Hindlimb muscle (tissue), 1 donor: ENCODE measurements at regions not wholly inside any gene's neighbourhood (a gene's known extent, or its start where the extent isn't known, plus 50 kb on each side); places are given as distances from the start of the nearest gene placed in this dataset.
"Not testable (repeated sequence)": the region's sequence is repeated elsewhere in the genome, so short reads cannot be mapped to it uniquely, and the experiment has no call there.

Experiments used
- DNase-seq: peaks from one replicate; pipeline ENCODE4 v3.0.0-alpha.2; 2013

- DNase-seq, result no peak
Observed at GRCh38 chr5:7096294-7096693, 299.6 kb upstream of the ADCY2 start.

DNA sequence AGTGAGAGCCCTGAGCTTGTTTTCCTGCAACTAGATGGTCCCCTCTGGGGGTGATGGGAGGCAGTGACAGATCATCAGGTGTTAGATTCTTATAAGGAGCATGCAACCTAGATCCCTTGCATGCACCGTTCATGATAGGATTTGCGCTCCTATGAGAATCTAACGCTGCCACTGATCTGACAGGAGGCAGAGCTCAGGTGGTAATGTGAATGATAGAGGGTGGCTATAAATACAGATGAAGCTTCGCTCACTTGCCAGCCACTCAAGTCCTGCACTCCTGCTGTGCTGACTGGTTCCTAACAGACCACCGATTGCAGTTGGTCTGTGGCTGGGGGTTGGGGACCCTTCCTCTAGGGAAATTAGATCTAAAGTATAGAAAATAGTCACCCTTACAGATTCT is 290.6 kb upstream of the ADCY2 start:
- DNase-seq, result no peak

GRCh38 chr5:7117961-7118360 is 278.0 kb upstream of the ADCY2 start:
- no peak for DNase-seq

DNA sequence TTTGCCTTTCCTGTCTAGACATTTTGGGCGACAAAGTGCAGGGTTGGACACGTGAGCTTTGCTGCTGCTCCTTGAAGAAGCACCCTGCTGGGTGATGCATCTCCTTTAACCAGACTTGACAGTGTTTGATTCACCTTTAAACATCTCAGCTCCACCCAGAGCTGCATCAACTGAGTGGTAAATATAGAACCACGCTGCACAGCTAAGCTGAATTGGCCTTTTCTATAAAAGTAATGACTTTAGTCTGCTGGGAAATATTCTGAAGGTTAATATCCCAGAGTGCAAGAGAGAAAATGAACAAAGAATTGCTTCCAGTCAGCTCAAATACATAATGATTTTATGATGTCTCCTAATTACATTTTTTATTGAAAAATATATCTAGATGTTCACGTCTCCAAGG is 264.3 kb upstream of the ADCY2 start:
- no peak for DNase-seq

GRCh38 chr5:7146886-7147285 is 249.1 kb upstream of the ADCY2 start:
- DNase-seq, result no peak

GRCh38 chr5:7157083-7157482 is 238.9 kb upstream of the ADCY2 start:
- no peak for DNase-seq

DNA sequence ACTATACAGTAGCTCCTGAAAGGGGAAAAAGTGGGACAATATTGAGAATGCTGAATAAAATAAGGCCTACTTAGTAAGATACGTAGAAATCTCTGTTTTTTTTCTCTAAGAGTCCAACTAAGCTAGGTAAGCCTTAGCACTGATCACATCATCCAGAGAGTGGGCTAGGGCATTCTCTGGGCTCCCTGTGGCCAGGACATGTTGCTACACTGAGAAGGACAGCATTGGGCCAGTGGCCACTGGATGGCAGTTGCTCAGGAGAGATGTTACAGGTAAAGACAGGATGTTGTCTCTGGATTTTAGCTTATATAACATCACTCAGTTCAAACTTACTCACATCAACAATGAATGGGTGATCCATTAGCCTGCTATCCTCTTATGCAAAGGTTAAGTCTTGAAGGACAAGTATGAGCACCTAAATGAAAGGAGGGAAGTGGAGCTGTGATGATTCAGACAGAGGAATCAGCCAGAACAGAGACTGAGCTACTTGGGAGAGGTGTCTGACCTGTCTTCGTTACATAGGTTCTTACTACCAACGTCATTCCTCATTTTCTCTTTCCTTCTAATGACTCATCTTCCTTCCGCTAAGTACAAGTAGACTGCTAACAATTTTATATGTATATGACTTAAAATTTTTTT is 226.6 kb upstream of the ADCY2 start:
- DNase-seq, result no peak

GRCh38 chr5:7170785-7171184 is 225.2 kb upstream of the ADCY2 start:
- DNase-seq, result not testable (repeated sequence)

GRCh38 chr5:7179364-7179763 is 216.6 kb upstream of the ADCY2 start:
- DNase-seq, result no peak

GRCh38 chr5:7181841-7182240 is 214.1 kb upstream of the ADCY2 start:
- no peak for DNase-seq

DNA sequence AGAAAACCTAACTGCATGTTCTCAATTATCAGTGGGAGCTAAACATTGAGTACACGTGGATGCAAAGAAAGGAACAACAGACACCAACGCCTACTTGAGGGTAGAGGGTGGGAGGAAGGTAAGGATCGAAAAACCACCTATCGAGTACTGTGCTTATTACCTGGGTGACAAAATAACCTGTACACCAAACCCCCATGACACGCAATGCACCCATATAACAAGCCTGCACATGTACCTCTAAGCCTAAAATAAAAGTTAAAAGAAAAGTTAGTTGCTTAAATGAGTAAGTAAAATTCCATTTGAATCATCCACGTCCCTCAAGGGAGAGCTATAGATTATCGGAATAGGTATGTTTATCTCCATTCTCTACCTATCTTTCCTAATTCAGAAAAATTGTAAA is 210.2 kb upstream of the ADCY2 start:
- DNase-seq, result no peak

DNA sequence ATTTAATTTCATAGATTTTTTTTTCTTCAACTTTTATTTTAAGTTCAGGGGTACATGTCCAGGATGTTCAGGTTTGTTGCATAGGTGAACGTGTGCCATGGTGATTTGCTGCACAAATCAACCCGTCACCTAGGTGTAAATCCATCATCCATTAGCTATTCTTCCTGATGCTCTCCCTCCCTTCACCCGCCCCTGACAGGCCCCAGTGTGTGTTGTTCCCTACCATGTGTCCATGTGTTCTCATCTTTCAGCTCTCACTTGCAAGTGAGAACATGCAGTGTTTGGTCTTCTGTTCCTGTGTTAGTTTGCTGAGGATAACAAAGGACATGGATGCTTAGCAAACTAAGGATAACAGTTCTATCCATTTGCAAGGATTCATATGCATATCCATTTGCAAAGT is 209.1 kb upstream of the ADCY2 start:
- DNase-seq, result no peak

- DNase-seq, result no peak
Observed at GRCh38 chr5:7190712-7191250, 205.2 kb upstream of the ADCY2 start.

DNA sequence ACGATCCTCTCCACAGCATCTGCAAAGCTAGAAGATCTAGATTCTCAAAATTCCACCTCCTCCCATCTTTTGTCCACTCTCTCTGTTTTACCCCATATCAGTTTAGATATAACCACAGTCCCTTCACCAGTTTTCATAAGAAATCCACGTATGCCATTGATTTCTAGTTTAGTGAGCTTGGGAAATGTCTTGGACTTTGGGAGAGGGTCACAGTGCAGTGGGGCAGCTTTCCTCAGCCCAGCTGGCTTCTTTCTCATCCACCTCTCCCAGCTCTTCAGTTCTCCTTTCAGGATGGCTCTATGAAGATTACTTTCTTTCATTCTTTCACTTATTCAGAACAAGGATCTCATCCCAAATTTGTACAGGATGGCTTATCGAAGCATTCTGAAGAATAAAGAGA is 203.9 kb upstream of the ADCY2 start:
- DNase-seq, result no peak

GRCh38 chr5:7202846-7203245 is 193.1 kb upstream of the ADCY2 start:
- DNase-seq, result no peak

- DNase-seq, result no peak
Observed at GRCh38 chr5:7207979-7208378, 188.0 kb upstream of the ADCY2 start.

DNA sequence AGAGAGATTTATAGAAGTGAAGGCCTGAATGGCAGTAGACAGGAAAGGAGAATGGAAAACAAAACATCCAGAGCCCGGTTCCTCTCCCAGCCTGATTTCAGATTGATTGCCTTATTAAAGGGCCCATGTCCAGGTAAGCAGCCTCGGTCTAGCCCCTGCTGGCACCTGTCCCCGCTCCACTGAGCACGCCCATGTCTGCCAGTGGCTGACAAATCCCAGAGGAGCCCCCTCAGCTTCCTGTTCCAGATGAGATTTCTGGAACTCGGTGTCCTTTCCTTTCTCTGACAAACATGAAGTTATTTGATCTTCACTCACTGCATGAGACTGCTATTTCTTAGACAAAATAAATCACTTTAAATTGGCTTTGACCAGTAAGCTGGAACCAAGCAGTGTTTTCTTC is 187.0 kb upstream of the ADCY2 start:
- peak; percentile 10 for DNase-seq

- DNase-seq, result peak; percentile 11
Observed at GRCh38 chr5:7209658-7210057, 186.3 kb upstream of the ADCY2 start.

DNA sequence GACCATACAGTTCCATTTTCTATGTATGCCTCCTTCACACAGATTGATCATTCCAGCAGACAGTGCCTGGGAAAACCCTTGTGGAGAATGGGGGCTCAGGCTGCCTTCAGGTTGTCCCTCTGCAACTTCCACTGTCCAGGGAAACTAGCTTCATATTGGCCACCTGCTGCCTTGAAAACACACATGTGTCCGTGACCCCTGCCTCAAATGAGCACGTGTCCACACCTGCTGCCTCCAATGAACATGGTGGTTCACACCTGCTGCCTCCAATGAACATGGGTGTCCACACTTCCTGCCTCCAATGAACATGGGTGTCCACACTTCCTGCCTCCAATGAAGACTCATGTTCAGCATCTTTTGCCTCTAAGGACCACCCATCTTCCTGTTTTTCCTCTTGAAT is 185.4 kb upstream of the ADCY2 start:
- no peak for DNase-seq

- DNase-seq, result no peak
Observed at GRCh38 chr5:7213525-7213924, 182.4 kb upstream of the ADCY2 start.

- no peak for DNase-seq
Observed at GRCh38 chr5:7214906-7215416, 181.0 kb upstream of the ADCY2 start.

- DNase-seq, result no peak
Observed at GRCh38 chr5:7218141-7218540, 177.8 kb upstream of the ADCY2 start.

DNA sequence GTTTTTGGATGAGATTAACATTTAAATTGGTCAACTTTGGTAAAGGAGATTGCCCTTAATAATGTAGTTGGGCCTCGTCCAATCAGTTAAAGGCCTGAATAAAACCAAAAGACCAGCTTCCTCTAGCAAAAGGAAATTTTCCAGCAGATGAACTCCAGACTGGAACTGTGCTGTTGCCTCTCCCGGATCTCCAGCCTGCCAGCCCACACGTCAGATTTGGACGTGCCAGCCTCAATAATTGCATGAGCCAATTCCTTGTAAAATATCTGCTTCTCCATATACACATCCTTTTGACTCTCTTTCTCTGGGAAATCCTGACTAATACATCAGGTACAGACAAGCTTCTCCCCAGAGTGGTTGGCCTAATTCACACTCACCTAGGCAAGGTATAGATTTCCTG is 175.8 kb upstream of the ADCY2 start:
- no peak for DNase-seq

DNA sequence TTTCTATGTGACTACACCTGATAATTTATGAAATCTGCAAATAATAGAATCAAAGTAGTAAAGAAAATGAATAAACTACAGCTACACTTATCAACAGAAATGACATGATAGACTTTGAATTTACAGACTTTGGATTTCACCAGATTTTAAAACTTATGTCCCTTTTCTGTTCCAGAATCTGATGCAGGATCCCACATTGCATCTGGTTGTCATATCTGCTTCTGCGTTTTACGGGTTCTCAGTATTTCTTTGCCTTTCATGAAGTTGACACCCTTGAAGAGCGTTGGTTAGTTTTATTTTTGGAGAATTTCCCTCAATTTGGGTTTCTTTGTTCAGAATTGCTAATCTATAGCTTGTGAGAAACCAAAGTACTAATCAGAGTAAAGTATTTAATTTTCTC is 174.9 kb upstream of the ADCY2 start:
- DNase-seq, result no peak

- no peak for DNase-seq
Observed at GRCh38 chr5:7225826-7226225, 170.1 kb upstream of the ADCY2 start.
